H1 (cell line): ENCODE measurements at regions not wholly inside any gene's neighbourhood (a gene's known extent, or its start where the extent isn't known, plus 50 kb on each side); places are given as distances from the start of the nearest gene placed in this dataset.

ENCODE experiments used
- BRCA1 ChIP-seq: IDR thresholded peaks from 2 replicates; pipeline ENCODE4 v1.6.1; 2012; ENCODE audit warnings: low read depth, low read length, improper control_type of control experiment
- CREB1 ChIP-seq: IDR thresholded peaks from 2 replicates; pipeline ENCODE4 v1.6.1; 2012; ENCODE audit warnings: inconsistent platforms
- CTCF ChIP-seq, 3 experiments: IDR thresholded peaks; 1 replicate in 2 of 3; 2 replicates in 1 of 3; pipeline versions ENCODE4 v1.5.1 to v1.6.1; 2011; ENCODE audit warnings: low read length in 3 of 3, mild to moderate bottlenecking in 3 of 3, inconsistent platforms in 2 of 3, low read depth in 1 of 3, moderate library complexity in 1 of 3; ENCODE audit not compliant: insufficient read depth in 1 of 3; ENCODE audit errors: control extremely low read depth in 1 of 3
- FOSL1 ChIP-seq: IDR thresholded peaks from 2 replicates; pipeline ENCODE4 v1.6.1; 2011; ENCODE audit warnings: mild to moderate bottlenecking, low read depth, low read length, moderate library complexity; ENCODE audit not compliant: insufficient read depth
- JUN ChIP-seq: IDR thresholded peaks from 2 replicates; pipeline ENCODE4 v1.6.1; 2011; ENCODE audit warnings: low read depth, mild to moderate bottlenecking, improper control_type of control experiment, low read length
- JUND ChIP-seq: IDR thresholded peaks from 2 replicates; pipeline ENCODE4 v1.6.1; 2011; ENCODE audit warnings: mild to moderate bottlenecking, improper control_type of control experiment, low read length
- POLR2A ChIP-seq, 2 experiments: IDR thresholded peaks; 1 replicate in 1 of 2; 2 replicates in 1 of 2; pipeline ENCODE4 v1.6.1; 2011; ENCODE audit warnings: low read depth in 2 of 2, low read length in 2 of 2, mild to moderate bottlenecking in 2 of 2; ENCODE audit errors: control extremely low read depth in 1 of 2
- POLR2AphosphoS5 ChIP-seq: IDR thresholded peaks from 2 replicates; pipeline ENCODE4 v1.6.1; 2011; ENCODE audit warnings: low read depth, low read length
- RXRA ChIP-seq: IDR thresholded peaks from 2 replicates; pipeline ENCODE4 v1.6.1; 2011; ENCODE audit warnings: low read depth, mild to moderate bottlenecking, low read length, moderate library complexity; ENCODE audit not compliant: insufficient read depth
- SIX5 ChIP-seq: IDR thresholded peaks from 2 replicates; pipeline ENCODE4 v1.6.1; 2011; ENCODE audit warnings: mild to moderate bottlenecking, low read depth, low read length
- SRF ChIP-seq: IDR thresholded peaks from 2 replicates; pipeline ENCODE4 v1.6.1; 2011; ENCODE audit warnings: mild to moderate bottlenecking, low read depth, low read length, moderate library complexity
- TAF1 ChIP-seq: IDR thresholded peaks from 2 replicates; pipeline ENCODE4 v1.6.1; 2011; ENCODE audit warnings: mild to moderate bottlenecking, low read depth, low read length
- USF2 ChIP-seq: IDR thresholded peaks from 2 replicates; pipeline ENCODE4 v1.6.1; 2011; ENCODE audit warnings: low read length, improper control_type of control experiment
- ZNF274 ChIP-seq: IDR thresholded peaks from 2 replicates; pipeline ENCODE4 v1.7.0; 2012; ENCODE audit warnings: low read length, borderline replicate concordance; ENCODE audit errors: extremely low read depth

DNA sequence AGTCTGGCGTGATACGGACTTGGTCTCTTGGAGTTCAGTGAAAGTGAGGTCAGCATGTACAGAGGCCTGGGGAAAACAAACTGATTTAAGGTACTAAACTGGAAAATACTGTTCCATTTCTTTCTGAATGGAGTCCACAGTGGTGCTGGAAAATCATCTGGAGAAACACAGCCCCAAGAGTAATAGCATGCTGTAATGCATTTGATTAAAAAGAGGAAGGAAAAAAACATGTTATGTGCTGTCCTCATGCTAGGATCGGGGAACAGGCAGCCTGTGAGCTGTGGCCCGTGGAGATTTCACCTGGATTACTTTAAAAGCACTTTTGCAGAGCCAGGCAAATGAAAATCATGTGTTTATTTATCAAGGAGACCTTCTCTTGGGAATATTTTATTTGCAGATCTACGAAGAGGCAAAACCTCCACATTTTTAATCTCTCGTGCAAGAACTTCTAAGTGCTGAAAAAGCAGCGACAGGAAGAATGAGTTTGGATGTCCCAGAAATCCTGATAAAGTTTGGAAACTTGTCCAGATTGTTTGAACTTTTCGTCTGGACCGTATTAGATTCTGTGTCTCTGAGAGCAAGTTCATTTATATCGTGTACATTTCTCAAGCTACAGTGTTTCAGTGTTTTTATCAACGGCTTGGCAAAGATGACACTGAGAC, 228.8 kb downstream of the GAS1 start:
- TF ChIP-seq CTCF (IDR thresholded peaks at IDR 0.05; ENCODE audit: control extremely low read depth in 1 of 3, insufficient read depth in 1 of 3, low read depth in 1 of 3, low read length in 3 of 3), result no peak
- TF ChIP-seq JUN, result no peak
- no peak for TF ChIP-seq USF2
- no peak for TF ChIP-seq JUND
- TF ChIP-seq SRF, result no peak
- TF ChIP-seq POLR2AphosphoS5, result no peak
- TF ChIP-seq FOSL1, result no peak
- TF ChIP-seq RXRA, result no peak
- TF ChIP-seq BRCA1, result no peak
- no peak for TF ChIP-seq POLR2A (IDR thresholded peaks at IDR 0.05; ENCODE audit: control extremely low read depth in 1 of 2, low read depth in 2 of 2, low read length in 2 of 2)
- no peak for TF ChIP-seq TAF1
- no peak for TF ChIP-seq CREB1
- TF ChIP-seq SIX5, result no peak
- TF ChIP-seq ZNF274, result no peak
